Liver (tissue), 8 donors: ENCODE measurements at regions not wholly inside any gene's neighbourhood (a gene's known extent, or its start where the extent isn't known, plus 50 kb on each side); places are given as distances from the start of the nearest gene placed in this dataset.

Experiments used
- DNase-seq: peaks from one replicate; pipeline ENCODE4 v3.0.0-alpha.2; 2017; ENCODE audit warnings: low spot score
- H3K27ac ChIP-seq, 2 donors: one replicate each; pipeline ENCODE4 v1.7.0; 2013; ENCODE audit warnings: inconsistent platforms in 2 of 2, low read length in 2 of 2, control low read depth in 1 of 2, low read depth in 1 of 2, mild to moderate bottlenecking in 1 of 2
- H3K27me3 ChIP-seq, 4 donors: one replicate each; pipeline versions ENCODE4 v1.6.1 to v1.7.0; 2013; ENCODE audit warnings: low read length in 3 of 4, inconsistent platforms in 1 of 4, mild to moderate bottlenecking in 1 of 4, moderate library complexity in 1 of 4; ENCODE audit not compliant: control insufficient read depth in 4 of 4, insufficient read depth in 4 of 4
- H3K36me3 ChIP-seq, 4 donors: one replicate each; pipeline versions ENCODE4 v1.6.1 to v1.7.0; 2013; ENCODE audit warnings: low read length in 3 of 4, mild to moderate bottlenecking in 3 of 4, low read depth in 1 of 4, moderate library complexity in 1 of 4; ENCODE audit not compliant: control insufficient read depth in 4 of 4, insufficient read depth in 3 of 4
- H3K4me1 ChIP-seq, 4 donors: one replicate each; pipeline versions ENCODE4 v1.6.1 to v1.7.0; 2013; ENCODE audit warnings: low read length in 3 of 4, mild to moderate bottlenecking in 3 of 4, moderate library complexity in 1 of 4; ENCODE audit not compliant: control insufficient read depth in 4 of 4, insufficient read depth in 4 of 4
- H3K4me3 ChIP-seq, 3 donors: one replicate each; pipeline versions ENCODE4 v1.6.1 to v1.7.0; 2013; ENCODE audit warnings: low read length in 3 of 3, control low read depth in 1 of 3, low read depth in 1 of 3, mild to moderate bottlenecking in 1 of 3
- H3K9ac ChIP-seq, 2 donors: one replicate each; pipeline ENCODE4 v1.7.0; 2013; ENCODE audit warnings: low read length in 2 of 2, mild to moderate bottlenecking in 2 of 2, moderate library complexity in 2 of 2, control low read depth in 1 of 2, low read depth in 1 of 2
- H3K9me3 ChIP-seq, 4 donors: one replicate each; pipeline versions ENCODE4 v1.6.1 to v1.7.0; 2013; ENCODE audit warnings: low read length in 3 of 4; ENCODE audit not compliant: control insufficient read depth in 4 of 4
- EGR1 ChIP-seq, 2 donors: IDR thresholded peaks; 2 replicates each; pipeline ENCODE4 v1.6.1; 2016 to 2018; ENCODE audit warnings: antibody characterized with exemption in 2 of 2, low read depth in 2 of 2
- FOXA1 ChIP-seq: IDR thresholded peaks from 2 replicates; pipeline ENCODE4 v1.6.1; 2016; ENCODE audit warnings: antibody characterized with exemption
- FOXA2 ChIP-seq: IDR thresholded peaks from 2 replicates; pipeline ENCODE4 v1.6.1; 2016; ENCODE audit warnings: antibody characterized with exemption
- GABPA ChIP-seq, 2 donors: IDR thresholded peaks in 1 of 2; conservative IDR thresholded peaks in 1 of 2; 2 replicates each; pipeline ENCODE4 v1.6.1; 2016; ENCODE audit warnings: antibody characterized with exemption in 2 of 2, mild to moderate bottlenecking in 1 of 2, moderate library complexity in 1 of 2
- HNF4A ChIP-seq, 2 donors: conservative IDR thresholded peaks; 2 replicates each; pipeline ENCODE4 v1.6.1; 2016; ENCODE audit warnings: antibody characterized with exemption in 2 of 2, mild to moderate bottlenecking in 2 of 2
- JUND ChIP-seq, 2 donors: IDR thresholded peaks; 2 replicates each; pipeline ENCODE4 v1.6.1; 2016; ENCODE audit warnings: antibody characterized with exemption in 2 of 2
- NR2F2 ChIP-seq: IDR thresholded peaks from 2 replicates; pipeline ENCODE4 v1.6.1; 2016; ENCODE audit warnings: antibody characterized with exemption
- RAD21 ChIP-seq, 2 donors: IDR thresholded peaks; 2 replicates each; pipeline ENCODE4 v1.6.1; 2016; ENCODE audit warnings: antibody characterized with exemption in 2 of 2, mild to moderate bottlenecking in 2 of 2
- RXRA ChIP-seq, 2 donors: IDR thresholded peaks; 2 replicates each; pipeline ENCODE4 v1.6.1; 2017 to 2018; ENCODE audit warnings: antibody characterized with exemption in 2 of 2, mild to moderate bottlenecking in 1 of 2
- SP1 ChIP-seq: IDR thresholded peaks from 2 replicates; pipeline ENCODE4 v1.6.1; 2018; ENCODE audit warnings: antibody characterized with exemption, mild to moderate bottlenecking
- TAF1 ChIP-seq: conservative IDR thresholded peaks from 2 replicates; pipeline ENCODE4 v1.6.1; 2016; ENCODE audit warnings: antibody characterized with exemption, mild to moderate bottlenecking
- YY1 ChIP-seq: IDR thresholded peaks from 2 replicates; pipeline ENCODE4 v1.6.1; 2016; ENCODE audit warnings: antibody characterized with exemption, mild to moderate bottlenecking
- WGBS: extraction: QIAGEN DNeasy Blood & Tissue Kit; methylation state at CpG from one replicate; pipeline ENCODE4 v1.1.7; 2013; 5-methylcytosine and 5-hydroxymethylcytosine counted together
- TF ChIP-seq, protein P1 (sequence below): fragments of 150-350 bp; IDR thresholded peaks from 2 replicates; pipeline ENCODE4 v1.5.1; 2017; ENCODE audit warnings: improper control_type of control experiment, low read depth, low read length; ENCODE audit not compliant: missing input control
- TF ChIP-seq, protein P2 (sequence below): IDR thresholded peaks from 2 replicates; pipeline ENCODE4 v1.6.1; 2016; ENCODE audit warnings: antibody characterized with exemption, mild to moderate bottlenecking
- TF ChIP-seq, protein P3 (sequence below): IDR thresholded peaks from 2 replicates; pipeline ENCODE4 v1.6.1; 2016; ENCODE audit warnings: antibody characterized with exemption
- TF ChIP-seq, protein P4 (sequence below): IDR thresholded peaks from 2 replicates; pipeline ENCODE4 v1.6.1; 2016; ENCODE audit warnings: antibody characterized with exemption
- TF ChIP-seq, protein P5 (sequence below): IDR thresholded peaks from 2 replicates; pipeline ENCODE4 v1.6.1; 2016; ENCODE audit warnings: antibody characterized with exemption
- donor health status: healthy.
- donor health status: healthy.
- donor health status: healthy.
- donor health status: healthy.
- donor health status: healthy.

DNA sequence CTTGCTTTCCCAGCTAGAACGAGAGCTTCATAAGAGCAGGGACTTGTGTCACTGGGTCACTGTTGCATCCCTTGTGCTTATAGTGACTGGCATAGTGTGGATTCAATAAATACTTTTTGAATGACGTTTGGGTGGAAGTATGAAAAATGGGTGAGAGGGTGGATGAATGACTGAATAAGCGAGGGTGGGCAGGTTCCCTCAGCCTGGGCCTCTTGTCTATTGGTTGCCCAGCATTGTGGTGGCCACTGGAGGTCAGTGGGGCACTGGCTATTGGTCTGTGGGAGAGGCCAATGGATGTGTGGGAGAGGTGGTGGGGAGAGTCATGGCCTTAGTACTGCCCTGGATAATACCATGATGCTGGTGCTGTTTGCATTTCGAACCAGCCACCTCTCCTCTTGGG lies 93.8 kb upstream of the SKOR2 start:
- Histone ChIP-seq H3K9ac (no peak overlapping the region), H3K27ac (no peak overlapping the region), H3K36me3 (no peaks in the 10 kb centered on the region), H3K4me1 (no peaks in the 10 kb centered on the region), H3K27me3 (no peaks in the 10 kb centered on the region), H3K9me3 (no peaks in the 10 kb centered on the region), H3K4me3 (no peak overlapping the region)
- DNase-seq = no peak
- 69% methylated on average over 4 of the region's 4 CpGs for WGBS
- TF ChIP-seq TAF1 = no peak
- TF ChIP-seq, protein P1, sequence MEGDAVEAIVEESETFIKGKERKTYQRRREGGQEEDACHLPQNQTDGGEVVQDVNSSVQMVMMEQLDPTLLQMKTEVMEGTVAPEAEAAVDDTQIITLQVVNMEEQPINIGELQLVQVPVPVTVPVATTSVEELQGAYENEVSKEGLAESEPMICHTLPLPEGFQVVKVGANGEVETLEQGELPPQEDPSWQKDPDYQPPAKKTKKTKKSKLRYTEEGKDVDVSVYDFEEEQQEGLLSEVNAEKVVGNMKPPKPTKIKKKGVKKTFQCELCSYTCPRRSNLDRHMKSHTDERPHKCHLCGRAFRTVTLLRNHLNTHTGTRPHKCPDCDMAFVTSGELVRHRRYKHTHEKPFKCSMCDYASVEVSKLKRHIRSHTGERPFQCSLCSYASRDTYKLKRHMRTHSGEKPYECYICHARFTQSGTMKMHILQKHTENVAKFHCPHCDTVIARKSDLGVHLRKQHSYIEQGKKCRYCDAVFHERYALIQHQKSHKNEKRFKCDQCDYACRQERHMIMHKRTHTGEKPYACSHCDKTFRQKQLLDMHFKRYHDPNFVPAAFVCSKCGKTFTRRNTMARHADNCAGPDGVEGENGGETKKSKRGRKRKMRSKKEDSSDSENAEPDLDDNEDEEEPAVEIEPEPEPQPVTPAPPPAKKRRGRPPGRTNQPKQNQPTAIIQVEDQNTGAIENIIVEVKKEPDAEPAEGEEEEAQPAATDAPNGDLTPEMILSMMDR = no peak
- TF ChIP-seq YY1 = no peak
- TF ChIP-seq NR2F2 = no peak
- TF ChIP-seq GABPA (IDR thresholded peaks at IDR 0.05 in 1 of 2, conservative IDR thresholded peaks at IDR 0.05 in 1 of 2) = no peak
- no peak for TF ChIP-seq JUND (IDR thresholded peaks at IDR 0.05)
- TF ChIP-seq RXRA (IDR thresholded peaks at IDR 0.05) = no peak
- TF ChIP-seq HNF4A (conservative IDR thresholded peaks at IDR 0.05) = no peak
- no peak for TF ChIP-seq FOXA2
- TF ChIP-seq, protein P2, sequence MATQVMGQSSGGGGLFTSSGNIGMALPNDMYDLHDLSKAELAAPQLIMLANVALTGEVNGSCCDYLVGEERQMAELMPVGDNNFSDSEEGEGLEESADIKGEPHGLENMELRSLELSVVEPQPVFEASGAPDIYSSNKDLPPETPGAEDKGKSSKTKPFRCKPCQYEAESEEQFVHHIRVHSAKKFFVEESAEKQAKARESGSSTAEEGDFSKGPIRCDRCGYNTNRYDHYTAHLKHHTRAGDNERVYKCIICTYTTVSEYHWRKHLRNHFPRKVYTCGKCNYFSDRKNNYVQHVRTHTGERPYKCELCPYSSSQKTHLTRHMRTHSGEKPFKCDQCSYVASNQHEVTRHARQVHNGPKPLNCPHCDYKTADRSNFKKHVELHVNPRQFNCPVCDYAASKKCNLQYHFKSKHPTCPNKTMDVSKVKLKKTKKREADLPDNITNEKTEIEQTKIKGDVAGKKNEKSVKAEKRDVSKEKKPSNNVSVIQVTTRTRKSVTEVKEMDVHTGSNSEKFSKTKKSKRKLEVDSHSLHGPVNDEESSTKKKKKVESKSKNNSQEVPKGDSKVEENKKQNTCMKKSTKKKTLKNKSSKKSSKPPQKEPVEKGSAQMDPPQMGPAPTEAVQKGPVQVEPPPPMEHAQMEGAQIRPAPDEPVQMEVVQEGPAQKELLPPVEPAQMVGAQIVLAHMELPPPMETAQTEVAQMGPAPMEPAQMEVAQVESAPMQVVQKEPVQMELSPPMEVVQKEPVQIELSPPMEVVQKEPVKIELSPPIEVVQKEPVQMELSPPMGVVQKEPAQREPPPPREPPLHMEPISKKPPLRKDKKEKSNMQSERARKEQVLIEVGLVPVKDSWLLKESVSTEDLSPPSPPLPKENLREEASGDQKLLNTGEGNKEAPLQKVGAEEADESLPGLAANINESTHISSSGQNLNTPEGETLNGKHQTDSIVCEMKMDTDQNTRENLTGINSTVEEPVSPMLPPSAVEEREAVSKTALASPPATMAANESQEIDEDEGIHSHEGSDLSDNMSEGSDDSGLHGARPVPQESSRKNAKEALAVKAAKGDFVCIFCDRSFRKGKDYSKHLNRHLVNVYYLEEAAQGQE = no peak
- no peak for TF ChIP-seq SP1
- TF ChIP-seq EGR1 (IDR thresholded peaks at IDR 0.05; ENCODE audit: low read depth in 2 of 2) = no peak

DNA sequence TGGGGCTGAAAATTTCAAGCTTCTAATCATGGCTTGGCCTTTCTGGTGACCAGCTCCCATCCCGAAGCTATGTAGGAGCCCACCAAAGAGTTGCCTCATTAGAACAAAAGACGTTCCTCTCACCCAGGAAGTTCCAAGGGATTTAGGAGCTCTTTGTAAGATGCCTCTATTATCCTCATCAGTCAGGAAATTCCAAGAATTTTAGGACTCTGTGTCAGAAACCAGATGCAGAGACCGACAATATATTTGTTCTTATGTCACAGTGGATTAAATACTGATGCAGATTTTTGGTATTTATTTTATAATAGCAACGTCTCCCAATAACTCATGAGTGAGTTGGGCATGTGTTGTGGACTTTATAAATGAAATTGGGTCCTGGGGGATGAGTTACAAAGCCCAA lies 91.8 kb upstream of the SKOR2 start:
- DNase-seq = no peak

More for the DNA sequence above, 91.8 kb upstream of the SKOR2 start:
- Histone ChIP-seq H3K27me3 (no peaks in the 10 kb centered on the region), H3K9ac (no peak overlapping the region), H3K36me3 (no peaks in the 10 kb centered on the region), H3K9me3 (no peaks in the 10 kb centered on the region), H3K27ac (no peak overlapping the region), H3K4me3 (no peak overlapping the region), H3K4me1 (no peaks in the 10 kb centered on the region)
- 54% methylated on average over 4 of the region's 4 CpGs for WGBS
- TF ChIP-seq RAD21 (IDR thresholded peaks at IDR 0.05) (no peak), RXRA (IDR thresholded peaks at IDR 0.05) (no peak), GABPA (IDR thresholded peaks at IDR 0.05 in 1 of 2, conservative IDR thresholded peaks at IDR 0.05 in 1 of 2) (no peak), HNF4A (conservative IDR thresholded peaks at IDR 0.05) (no peak), TAF1 (no peak), NR2F2 (no peak), JUND (IDR thresholded peaks at IDR 0.05) (no peak), YY1 (no peak), EGR1 (IDR thresholded peaks at IDR 0.05; ENCODE audit: low read depth in 2 of 2) (no peak), FOXA1 (no peak), FOXA2 (no peak)
- TF ChIP-seq, protein P3, sequence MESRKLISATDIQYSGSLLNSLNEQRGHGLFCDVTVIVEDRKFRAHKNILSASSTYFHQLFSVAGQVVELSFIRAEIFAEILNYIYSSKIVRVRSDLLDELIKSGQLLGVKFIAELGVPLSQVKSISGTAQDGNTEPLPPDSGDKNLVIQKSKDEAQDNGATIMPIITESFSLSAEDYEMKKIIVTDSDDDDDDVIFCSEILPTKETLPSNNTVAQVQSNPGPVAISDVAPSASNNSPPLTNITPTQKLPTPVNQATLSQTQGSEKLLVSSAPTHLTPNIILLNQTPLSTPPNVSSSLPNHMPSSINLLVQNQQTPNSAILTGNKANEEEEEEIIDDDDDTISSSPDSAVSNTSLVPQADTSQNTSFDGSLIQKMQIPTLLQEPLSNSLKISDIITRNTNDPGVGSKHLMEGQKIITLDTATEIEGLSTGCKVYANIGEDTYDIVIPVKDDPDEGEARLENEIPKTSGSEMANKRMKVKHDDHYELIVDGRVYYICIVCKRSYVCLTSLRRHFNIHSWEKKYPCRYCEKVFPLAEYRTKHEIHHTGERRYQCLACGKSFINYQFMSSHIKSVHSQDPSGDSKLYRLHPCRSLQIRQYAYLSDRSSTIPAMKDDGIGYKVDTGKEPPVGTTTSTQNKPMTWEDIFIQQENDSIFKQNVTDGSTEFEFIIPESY = no peak
- TF ChIP-seq, protein P2 = no peak
- TF ChIP-seq, protein P4, sequence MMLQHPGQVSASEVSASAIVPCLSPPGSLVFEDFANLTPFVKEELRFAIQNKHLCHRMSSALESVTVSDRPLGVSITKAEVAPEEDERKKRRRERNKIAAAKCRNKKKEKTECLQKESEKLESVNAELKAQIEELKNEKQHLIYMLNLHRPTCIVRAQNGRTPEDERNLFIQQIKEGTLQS = no peak
- TF ChIP-seq, protein P1 = no peak
- TF ChIP-seq, protein P5, sequence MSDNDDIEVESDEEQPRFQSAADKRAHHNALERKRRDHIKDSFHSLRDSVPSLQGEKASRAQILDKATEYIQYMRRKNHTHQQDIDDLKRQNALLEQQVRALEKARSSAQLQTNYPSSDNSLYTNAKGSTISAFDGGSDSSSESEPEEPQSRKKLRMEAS = no peak
